ENCODE measurements at regions not wholly inside any gene's neighbourhood (a gene's known extent, or its start where the extent isn't known, plus 50 kb on each side); places are given as distances from the start of the nearest gene placed in this dataset.
"Not testable (repeated sequence)": the region's sequence is repeated elsewhere in the genome, so short reads cannot be mapped to it uniquely, and the experiment has no call there.

- DNase-seq, result no peak
Measured at GRCh38 chr2:16039823-16040222, 99.5 kb downstream of the MYCN start.

DNA sequence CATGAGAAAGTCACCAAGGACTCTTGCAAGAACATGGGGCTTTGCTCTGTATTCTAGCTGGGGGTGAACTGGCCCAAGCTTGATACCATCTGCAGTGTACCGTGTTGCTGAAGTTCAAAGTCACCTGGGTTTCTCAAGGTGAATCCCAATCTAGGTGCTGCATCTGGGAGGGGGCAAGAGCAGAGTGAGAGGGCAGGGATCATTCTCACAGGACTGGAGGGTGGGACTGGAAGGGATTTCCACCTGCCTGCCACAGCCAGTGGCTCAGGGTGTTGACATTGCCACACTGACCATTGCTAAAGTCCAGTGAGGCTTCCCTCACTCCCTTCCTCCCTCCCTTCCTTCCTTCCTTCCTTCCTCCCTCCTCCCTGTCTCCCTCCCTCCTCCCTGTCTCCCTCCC is 98.7 kb downstream of the MYCN start:
- no peak for DNase-seq

GRCh38 chr2:16038621-16039020 is 98.3 kb downstream of the MYCN start:
- peak; percentile 71 for DNase-seq

GRCh38 chr2:16037808-16038457 is 97.6 kb downstream of the MYCN start:
- no peak for DNase-seq

DNA sequence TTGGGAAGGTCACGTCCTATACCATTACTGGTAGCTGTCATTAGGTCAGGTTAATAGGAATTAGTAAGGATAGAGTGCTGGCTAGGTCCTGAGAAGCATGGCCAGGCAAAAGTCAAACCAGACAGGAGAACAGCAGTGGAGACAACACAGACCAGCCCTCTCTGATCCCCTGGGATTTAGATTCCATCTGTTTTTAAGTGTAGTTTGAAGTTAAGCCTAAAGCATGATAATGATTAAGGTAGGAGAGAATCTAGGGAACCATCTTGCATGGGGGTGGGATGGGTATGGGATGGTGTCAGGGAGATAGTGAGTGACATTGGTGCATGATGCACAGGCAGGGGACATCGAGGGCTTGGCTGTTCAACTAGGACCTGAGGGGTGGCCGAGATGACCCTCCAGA is 96.6 kb downstream of the MYCN start:
- no peak for DNase-seq

- no peak for DNase-seq
Measured at GRCh38 chr2:16035747-16036745, 95.7 kb downstream of the MYCN start.

DNA sequence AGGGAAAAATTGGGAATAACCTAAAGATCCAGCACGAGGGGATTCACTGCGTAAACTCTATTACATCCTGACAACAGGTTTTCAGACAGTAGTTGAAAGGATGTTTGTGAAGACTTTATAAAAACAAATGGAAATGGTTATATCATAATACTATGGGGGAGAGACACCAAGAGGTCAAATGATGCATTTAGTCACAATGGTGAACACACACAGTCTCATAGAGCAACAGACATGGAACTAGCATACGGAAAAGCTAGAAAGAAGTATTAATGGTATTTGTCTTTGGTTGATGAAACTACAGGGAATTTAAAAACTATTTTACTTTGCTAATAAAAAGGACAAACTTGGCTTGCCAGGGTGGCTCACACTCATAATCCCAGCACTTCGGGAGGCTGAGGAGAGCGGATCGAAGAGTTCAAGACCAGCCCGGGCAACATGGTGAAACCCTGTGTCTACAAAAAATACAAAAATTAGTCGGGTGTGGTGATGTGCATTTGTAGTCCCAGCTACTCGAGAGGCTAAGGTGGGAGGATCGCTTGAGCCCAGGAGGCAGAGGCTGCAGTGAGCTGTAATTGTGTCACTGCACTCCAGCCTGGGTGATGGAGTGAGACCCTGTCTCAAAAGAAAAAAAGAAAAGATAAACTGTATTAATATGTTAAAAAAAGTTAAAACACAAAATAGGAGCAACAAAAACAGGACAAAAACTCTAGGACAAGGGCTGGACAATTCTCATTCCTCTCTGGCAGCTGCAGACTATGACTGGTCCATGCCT is 94.8 kb downstream of the MYCN start:
- DNase-seq, result no peak

DNA sequence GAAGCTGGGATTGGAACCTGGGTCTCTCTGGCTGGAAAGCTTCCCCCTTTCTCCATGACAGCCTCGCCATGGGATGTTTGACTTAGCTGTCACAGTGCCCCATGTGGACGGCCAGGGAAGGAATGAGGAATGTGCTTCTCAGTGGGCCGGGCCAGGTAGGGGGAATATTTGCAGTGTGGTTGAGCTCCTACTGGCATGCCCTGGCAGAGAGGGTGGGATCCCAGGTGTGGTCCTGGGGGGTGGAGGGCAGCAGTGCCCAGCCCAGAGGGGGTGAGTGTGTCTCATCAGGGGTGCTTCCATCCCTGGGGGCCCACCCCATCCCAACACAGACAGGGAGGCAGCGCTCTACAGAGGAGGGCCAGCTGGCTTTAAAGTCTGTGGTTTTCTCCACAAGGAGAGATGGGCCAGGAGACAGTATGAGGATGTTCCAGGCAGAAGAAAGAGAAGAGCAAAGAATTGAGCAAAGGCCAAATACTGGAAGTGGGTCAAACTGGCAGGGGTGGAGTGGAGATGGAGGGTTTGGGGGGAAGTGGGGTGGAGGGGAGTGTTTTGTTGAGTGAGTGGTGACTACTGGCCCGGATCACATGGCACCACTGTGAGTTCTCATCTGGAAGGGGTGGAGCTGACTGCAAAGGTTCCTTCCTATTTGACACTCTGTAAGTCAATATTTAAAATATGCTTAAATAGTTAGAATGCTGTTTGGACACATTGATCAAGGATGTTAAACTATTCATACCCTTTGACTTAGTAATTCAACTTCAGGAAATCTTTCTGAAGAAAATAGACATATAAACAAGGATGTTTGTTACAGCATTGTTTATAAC is 94.0 kb downstream of the MYCN start:
- no peak for DNase-seq

GRCh38 chr2:16033032-16033293 is 92.6 kb downstream of the MYCN start:
- no peak for DNase-seq

DNA sequence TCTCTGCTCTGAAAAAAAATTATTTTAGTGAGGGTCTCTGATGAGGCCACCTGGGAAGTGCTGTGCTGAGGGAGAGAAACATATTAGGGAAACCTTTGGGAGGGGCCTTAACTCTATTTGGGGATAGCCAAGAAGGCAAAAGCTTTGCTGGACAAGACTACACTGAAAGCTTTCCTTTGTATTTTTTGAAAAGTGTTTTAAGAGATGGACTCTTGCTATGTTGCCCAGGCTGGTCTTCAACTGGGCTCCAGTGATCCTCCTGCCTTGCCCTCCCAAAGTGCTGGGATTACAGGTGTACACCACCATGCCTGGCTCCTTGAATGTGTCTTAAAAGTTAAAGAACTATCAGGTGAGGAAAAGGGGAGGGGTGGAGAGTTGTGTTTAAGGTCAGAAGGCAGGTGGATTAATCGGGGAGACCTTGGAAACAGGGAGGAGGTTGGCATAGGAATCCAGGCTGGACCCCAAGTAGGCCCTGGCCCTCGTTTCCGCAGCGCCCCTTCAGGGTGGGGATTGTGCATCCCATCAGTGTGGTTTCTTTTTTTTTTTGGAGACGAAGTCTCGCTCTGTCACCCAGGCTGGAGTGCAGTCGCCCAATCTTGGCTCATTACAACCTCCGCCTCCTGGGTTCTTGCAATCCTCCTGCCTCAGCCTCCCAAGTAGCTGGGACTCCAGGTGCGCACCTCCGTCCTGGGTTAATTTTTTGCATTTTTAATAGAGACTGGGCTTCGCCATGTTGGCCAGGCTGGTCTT is 92.1 kb downstream of the MYCN start:
- DNase-seq, result no peak

- no peak for DNase-seq
Measured at GRCh38 chr2:16031848-16032159, 91.5 kb downstream of the MYCN start.

GRCh38 chr2:16031058-16031847 is 90.9 kb downstream of the MYCN start:
- no peak for DNase-seq

GRCh38 chr2:16030206-16031057 is 90.1 kb downstream of the MYCN start:
- DNase-seq, result no peak

GRCh38 chr2:16028644-16029043 is 88.3 kb downstream of the MYCN start:
- no peak for DNase-seq

DNA sequence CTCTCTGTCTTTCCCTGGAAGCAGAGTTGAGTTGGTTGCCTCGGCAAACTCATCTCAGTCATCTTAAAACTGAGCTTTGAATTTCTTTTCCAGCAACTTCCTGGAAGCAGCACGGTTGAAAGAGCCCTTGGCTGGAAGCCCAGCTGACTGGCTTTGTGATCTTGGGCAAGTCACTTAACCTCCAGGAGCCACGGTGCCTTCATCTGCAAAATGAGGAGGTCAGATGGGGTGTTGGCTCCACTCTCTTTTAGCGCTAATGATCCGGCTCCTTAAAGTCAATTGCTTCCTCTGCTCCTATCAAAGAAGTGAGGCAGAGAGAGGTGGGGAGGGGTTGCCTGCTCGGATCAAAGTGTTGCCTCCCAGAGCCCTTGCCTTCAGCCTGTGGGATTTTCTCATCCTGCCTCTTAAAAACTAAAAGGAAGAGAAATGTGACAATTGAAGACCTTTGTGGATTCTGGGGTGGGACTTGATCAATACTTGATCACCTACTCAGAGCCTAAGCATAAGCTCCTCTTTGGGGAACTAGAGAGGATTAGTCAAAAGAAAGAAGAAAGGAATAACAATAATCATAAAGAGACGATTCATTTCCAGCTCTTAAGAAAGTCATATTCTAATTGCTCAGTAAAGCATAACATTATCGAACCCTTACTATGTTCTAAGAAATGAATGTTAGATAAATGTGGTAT is 86.6 kb downstream of the MYCN start:
- DNase-seq, result no peak

DNA sequence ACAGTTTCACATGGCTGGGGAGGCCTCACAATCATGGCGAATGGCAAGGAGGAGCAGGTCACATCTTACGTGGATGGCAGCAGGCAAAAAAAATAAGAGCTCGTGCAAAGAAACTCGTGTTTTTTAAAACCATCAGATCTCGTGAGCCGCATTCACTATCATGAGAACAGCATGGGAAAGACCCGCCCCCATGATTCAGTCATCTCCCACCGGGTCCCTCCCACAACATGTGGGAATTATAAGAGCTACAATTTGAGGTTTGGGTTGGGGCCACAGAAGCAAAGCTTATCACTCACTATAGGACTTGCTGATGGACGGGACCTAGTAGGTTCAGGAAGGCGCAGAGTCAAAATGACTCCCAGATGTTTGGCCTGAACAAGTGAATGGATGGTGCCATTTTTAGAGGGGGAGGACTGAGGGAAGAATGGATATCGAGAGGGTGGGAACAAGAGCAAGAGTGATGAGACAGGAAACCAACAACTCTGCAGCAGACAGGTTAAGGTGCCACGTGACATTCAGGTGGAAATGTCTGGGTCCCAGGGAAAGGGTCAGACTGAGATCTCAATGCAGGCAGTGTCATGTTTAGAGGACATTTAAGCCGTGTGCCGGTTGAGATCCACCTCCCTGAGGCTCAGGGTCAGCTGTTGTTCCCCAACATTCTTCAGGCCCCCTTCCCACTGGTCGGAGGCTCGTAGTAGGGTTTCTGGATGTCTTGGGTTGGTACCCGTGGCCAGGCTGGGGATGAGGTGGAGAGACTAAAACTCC is 85.7 kb downstream of the MYCN start:
- no peak for DNase-seq

- DNase-seq, result no peak
Measured at GRCh38 chr2:16025211-16025875, 85.0 kb downstream of the MYCN start.

- DNase-seq, result not testable (repeated sequence)
Measured at GRCh38 chr2:16024628-16025027, 84.3 kb downstream of the MYCN start.
